Large intestine (tissue), 3 donors: ENCODE measurements at regions not wholly inside any gene's neighbourhood (a gene's known extent, or its start where the extent isn't known, plus 50 kb on each side); places are given as distances from the start of the nearest gene placed in this dataset.

Experiments used
- DNase-seq, 2 donors: peaks; one replicate each; pipeline versions ENCODE4 v3.0.0 to v3.0.0-alpha.2; 2013
- H3K27ac ChIP-seq: one replicate; pipeline ENCODE4 v1.5.1; 2013; ENCODE audit warnings: low read length
- H3K27me3 ChIP-seq: 2 replicates; pipeline ENCODE4 v1.6.1; 2013; ENCODE audit warnings: low read length; ENCODE audit not compliant: control insufficient read depth, insufficient read depth
- H3K36me3 ChIP-seq: 2 replicates; pipeline ENCODE4 v1.6.1; 2013; ENCODE audit warnings: low read length; ENCODE audit not compliant: control insufficient read depth, insufficient read depth
- H3K4me1 ChIP-seq: one replicate; pipeline ENCODE4 v1.6.1; 2013; ENCODE audit warnings: low read length; ENCODE audit not compliant: control insufficient read depth, insufficient read depth
- H3K4me3 ChIP-seq: one replicate; pipeline ENCODE4 v1.5.1; 2013; ENCODE audit warnings: low read length
- H3K9me3 ChIP-seq: one replicate; pipeline ENCODE4 v1.6.1; 2013; ENCODE audit warnings: mild to moderate bottlenecking, low read depth, low read length, moderate library complexity; ENCODE audit not compliant: control insufficient read depth
- WGBS: methylation state at CpG from one replicate; pipeline ENCODE4 v1.1.5; 2013; ENCODE audit warnings: low lambda C conversion rate; ENCODE audit not compliant: insufficient coverage; 5-methylcytosine and 5-hydroxymethylcytosine counted together

GRCh38 chr2:234438305-234438977 lies 58.4 kb downstream of the ARL4C start:
- no peak overlapping the region for H3K27ac ChIP-seq
- H3K9me3 ChIP-seq = no peaks in the 10 kb centered on the region
- no peaks in the 10 kb centered on the region for H3K36me3 ChIP-seq
- no peak overlapping the region for H3K4me3 ChIP-seq
- 83% methylated on average over 1 of the region's 13 CpGs for WGBS
- H3K4me1 ChIP-seq = no peaks in the 10 kb centered on the region
- DNase-seq = no peak
- no peaks in the 10 kb centered on the region for H3K27me3 ChIP-seq

DNA sequence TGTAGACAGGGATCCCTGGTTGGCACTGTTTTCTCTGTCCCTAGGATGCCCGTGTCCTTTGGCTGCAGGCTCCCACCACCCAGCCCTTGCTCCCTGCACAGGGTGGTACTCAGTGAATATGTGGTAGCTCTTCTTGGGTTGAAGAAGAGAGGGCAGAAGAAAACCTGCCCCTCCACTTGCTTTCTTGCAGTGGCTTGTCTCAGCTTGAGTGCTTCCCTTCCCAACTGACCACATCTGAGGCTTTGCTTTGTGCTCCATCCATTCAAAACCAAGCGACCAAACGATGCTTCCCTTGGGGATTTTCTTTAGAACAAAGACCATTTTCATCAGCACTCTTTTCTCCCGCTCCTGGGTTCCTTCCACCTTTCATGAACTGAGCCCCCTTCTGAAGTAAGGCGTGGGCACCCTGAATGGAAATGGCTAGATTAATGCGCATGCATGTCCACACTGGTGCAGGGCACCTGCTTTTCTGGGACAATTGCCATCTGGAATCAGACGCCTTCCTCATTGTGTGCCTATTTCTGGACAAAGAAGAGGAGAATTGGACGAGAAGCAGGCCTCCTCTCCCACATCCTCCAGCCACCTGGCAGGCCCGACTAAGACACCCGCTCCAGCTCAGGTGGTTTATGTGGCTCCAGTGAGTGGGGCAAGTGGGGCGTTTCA lies 59.1 kb downstream of the ARL4C start:
- no peaks in the 10 kb centered on the region for H3K27me3 ChIP-seq
- H3K9me3 ChIP-seq = no peaks in the 10 kb centered on the region
- H3K4me1 ChIP-seq = no peaks in the 10 kb centered on the region
- no peaks in the 10 kb centered on the region for H3K36me3 ChIP-seq
- DNase-seq = no peak
- H3K27ac ChIP-seq = no peak overlapping the region
- no peak overlapping the region for H3K4me3 ChIP-seq
- 70% methylated on average over 2 of the region's 11 CpGs for WGBS

GRCh38 chr2:234436482-234436837 lies 60.4 kb downstream of the ARL4C start:
- no CpG with 5 or more reads among the region's 6 CpGs for WGBS
- Histone ChIP-seq H3K9me3 (no peaks in the 10 kb centered on the region), H3K27me3 (no peaks in the 10 kb centered on the region), H3K4me3 (no peak overlapping the region), H3K36me3 (no peaks in the 10 kb centered on the region), H3K4me1 (no peaks in the 10 kb centered on the region), H3K27ac (no peak overlapping the region)
- DNase-seq = no peak

DNA sequence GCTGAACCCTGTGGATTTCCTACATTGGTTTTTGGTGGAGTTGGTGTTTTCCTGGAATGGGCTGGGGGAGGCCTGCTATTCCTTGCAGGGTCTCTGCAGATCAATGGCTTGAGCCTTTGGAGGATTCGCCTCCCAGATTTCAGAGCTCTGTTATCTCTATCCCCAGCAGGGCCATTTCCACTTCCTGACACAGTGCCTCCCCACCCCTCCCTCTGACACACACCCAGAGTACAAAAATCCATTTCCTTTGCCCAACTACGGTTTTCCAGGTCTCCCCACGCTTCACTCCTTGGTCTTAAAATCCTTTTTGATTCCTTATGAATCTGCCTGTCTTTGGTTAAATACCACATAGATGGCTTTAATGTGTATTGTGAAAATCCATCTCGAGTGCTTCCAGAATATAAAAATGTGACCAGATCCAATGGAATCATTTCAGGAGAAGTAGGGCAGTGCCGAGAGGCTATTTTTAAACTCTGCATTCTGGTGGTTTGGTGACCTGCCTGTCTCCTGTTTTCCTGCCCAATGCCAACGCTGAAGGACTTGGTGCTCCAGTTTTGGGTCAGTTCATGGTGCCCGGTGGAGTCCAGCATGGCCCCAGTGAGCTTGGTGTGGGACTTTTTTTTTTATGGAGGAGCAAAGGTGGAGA lies 60.9 kb downstream of the ARL4C start:
- Histone ChIP-seq H3K4me3 (no peak overlapping the region), H3K9me3 (no peaks in the 10 kb centered on the region), H3K27ac (no peak overlapping the region), H3K36me3 (no peaks in the 10 kb centered on the region), H3K4me1 (no peaks in the 10 kb centered on the region), H3K27me3 (no peaks in the 10 kb centered on the region)
- WGBS = 80% methylated on average over 1 of the region's 7 CpGs
- DNase-seq = no peak

DNA sequence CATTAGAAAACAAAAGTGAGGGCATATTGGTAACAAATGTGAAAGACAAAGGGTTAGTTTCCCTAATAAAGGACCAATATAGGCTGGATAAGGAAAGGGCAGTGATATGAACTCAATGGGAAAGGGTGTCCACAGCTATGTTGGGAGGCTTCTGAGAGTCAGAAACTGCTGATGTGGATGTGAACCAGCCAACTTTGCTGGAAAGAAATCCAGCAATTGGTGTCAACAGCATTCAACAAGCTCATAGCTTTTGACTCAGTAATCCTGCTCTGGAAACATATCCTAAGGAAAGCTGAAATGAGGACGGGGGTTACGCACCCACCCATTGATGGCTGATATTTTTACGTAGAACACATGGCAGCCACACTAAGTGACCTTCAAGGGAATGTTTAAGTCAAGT lies 63.7 kb downstream of the ARL4C start:
- 90% methylated on average over 2 of the region's 3 CpGs for WGBS
- H3K36me3 ChIP-seq = no peaks in the 10 kb centered on the region
- H3K27me3 ChIP-seq = no peaks in the 10 kb centered on the region
- no peak for DNase-seq
- H3K27ac ChIP-seq = no peak overlapping the region
- no peaks in the 10 kb centered on the region for H3K9me3 ChIP-seq
- no peak overlapping the region for H3K4me3 ChIP-seq
- H3K4me1 ChIP-seq = no peaks in the 10 kb centered on the region

DNA sequence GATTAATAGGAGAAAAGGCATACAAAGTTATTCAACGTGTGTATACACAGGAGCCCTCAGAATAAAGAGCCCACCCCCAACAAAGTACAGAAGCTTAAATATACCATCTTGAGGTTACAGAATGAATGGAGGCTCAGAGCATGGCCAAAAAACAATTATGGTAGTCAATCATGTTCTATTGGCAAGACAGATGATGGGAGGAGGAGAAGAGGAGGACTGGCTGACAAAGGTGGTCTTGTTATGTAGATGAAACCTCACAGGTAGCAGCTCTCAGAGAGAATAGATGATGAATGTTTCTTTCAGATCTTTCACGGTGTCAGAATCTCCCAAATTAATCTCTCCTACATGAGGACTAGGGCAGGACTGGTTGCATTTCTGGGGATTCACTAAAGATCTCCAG lies 66.0 kb downstream of the ARL4C start:
- H3K27me3 ChIP-seq = no peaks in the 10 kb centered on the region

DNA sequence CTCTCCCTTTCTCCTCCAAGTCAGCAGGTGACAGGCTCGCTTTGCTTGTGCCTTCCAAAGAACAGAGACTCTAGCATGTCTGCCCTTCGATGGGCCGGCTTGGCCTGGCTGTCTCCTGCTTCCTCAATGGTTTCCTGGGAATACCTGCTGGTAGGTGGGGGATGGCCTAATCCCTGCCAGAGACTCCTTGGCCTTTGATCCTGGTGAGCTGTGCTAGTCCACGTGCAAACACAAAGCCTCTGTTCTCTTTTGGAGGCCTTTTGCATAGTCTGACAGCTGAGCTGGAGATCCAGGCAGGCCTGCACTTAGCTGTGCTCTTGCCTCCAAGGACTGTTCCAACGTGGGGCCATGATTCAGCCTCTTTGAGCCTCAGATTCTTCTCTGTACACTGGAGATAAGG lies 67.6 kb downstream of the ARL4C start:
- Histone ChIP-seq H3K4me3 (no peak overlapping the region), H3K27ac (no peak overlapping the region), H3K27me3 (no peaks in the 10 kb centered on the region), H3K4me1 (no peaks in the 10 kb centered on the region), H3K36me3 (no peaks in the 10 kb centered on the region), H3K9me3 (no peaks in the 10 kb centered on the region)
- no CpG with 5 or more reads among the region's 5 CpGs for WGBS
- no peak for DNase-seq

More for the DNA sequence above, 66.0 kb downstream of the ARL4C start:
- H3K4me1 ChIP-seq = no peaks in the 10 kb centered on the region
- no peaks in the 10 kb centered on the region for H3K9me3 ChIP-seq
- H3K27ac ChIP-seq = no peak overlapping the region
- no CpG with 5 or more reads among the region's 2 CpGs for WGBS
- no peak overlapping the region for H3K4me3 ChIP-seq
- DNase-seq = no peak
- no peaks in the 10 kb centered on the region for H3K36me3 ChIP-seq

DNA sequence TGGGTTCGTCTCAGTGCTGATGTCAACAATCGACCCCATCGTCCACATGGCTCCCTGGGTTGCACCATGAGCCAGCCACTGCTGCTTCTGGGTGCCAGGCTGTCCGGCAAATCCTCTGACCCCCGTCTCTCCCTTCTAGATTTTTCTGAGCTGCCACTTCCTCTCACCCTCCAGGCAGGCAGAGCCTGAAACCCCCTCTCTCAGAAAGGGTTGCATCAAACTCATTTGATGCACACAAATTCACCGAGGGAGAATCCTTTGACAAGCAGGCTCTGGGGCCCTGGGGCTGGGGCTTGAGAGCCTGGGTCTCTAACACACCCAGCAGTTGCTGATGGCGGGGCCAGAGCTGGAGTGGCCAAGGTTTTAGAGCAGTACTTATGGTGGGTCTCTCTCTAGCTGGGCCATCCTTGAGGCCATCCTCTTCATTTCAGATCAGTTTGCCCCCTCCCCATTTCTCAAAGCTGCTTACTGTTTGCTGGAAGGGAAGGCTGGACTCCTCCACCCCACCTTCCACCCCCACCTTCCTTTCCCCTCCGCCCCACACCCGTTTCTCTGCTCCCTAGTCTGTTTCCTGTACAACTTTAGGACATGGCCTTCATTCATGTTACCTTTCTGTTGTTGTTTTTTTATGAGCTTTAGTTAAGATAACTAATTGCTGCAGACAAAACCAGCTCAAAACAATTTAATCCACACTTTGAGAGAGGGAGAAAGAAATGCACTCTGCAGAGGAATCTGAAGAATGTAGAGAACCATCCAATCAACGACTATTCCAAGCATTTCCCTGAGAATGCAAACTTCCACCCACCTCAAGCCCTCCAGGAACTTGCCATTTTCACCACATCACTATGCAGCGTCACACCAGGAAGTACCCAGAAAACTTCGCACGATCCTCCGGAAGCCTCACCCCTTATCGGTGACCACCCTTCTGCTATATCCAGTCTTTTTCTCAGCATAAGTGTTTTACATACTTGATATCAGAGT lies 69.5 kb downstream of the ARL4C start:
- H3K36me3 ChIP-seq = no peaks in the 10 kb centered on the region
- no peaks in the 10 kb centered on the region for H3K9me3 ChIP-seq
- no peak overlapping the region for H3K4me3 ChIP-seq
- no peak for DNase-seq
- H3K4me1 ChIP-seq = peaks cover 7% of the 10 kb centered on the region
- H3K27ac ChIP-seq = no peak overlapping the region
- WGBS = 51% methylated on average over 6 of the region's 15 CpGs
- H3K27me3 ChIP-seq = no peaks in the 10 kb centered on the region

- Histone ChIP-seq H3K4me1 (peaks cover 11% of the 10 kb centered on the region), H3K27me3 (no peaks in the 10 kb centered on the region), H3K36me3 (no peaks in the 10 kb centered on the region), H3K4me3 (no peak overlapping the region), H3K9me3 (no peaks in the 10 kb centered on the region), H3K27ac (no peak overlapping the region)
- DNase-seq = no peak
- WGBS = no CpG with 5 or more reads among the region's 4 CpGs
Observed at GRCh38 chr2:234426616-234427015, 70.3 kb downstream of the ARL4C start.
